ENCODE measurements at regions not wholly inside any gene's neighbourhood (a gene's known extent, or its start where the extent isn't known, plus 50 kb on each side); places are given as distances from the start of the nearest gene placed in this dataset.
A peak's percentile ranks its signal among the peaks of the same experiment; 100 is the strongest.

DNA sequence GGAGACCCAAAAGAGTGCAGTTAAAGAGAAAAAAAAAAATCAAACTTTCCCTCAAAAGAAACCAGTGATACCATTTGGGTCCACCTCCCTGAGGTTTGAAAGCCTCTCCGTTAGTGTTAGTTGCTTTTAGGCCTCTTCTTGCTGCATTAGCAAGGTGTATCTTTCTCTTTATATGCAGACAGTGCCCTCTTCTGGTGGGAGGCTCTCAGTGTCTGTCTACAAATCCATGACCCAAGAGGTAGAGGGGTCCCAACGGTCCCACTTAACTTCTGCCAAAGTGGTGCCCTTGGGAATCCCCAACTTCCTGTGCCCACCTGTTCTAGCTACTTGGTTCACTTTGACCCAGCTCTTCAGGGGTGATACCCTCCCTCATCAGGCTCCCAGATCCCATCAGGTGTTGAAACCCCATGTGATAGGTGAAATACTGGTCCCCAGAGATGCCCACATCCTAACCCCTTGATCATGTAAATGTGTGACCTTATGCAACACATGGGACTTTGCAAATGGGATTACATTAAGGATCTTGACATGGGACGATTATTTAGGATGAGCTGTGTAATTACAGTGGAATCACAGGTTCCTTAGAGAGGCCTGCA is 63.7 kb upstream of the CD99 start:
- peak; percentile 85 for DNase-seq (ENCODE audit: low spot score)
- peaks cover 52% of the 10 kb centered on the region for H3K36me3 ChIP-seq (ENCODE audit: insufficient read depth, low read length)
- TF ChIP-seq, protein P1, sequence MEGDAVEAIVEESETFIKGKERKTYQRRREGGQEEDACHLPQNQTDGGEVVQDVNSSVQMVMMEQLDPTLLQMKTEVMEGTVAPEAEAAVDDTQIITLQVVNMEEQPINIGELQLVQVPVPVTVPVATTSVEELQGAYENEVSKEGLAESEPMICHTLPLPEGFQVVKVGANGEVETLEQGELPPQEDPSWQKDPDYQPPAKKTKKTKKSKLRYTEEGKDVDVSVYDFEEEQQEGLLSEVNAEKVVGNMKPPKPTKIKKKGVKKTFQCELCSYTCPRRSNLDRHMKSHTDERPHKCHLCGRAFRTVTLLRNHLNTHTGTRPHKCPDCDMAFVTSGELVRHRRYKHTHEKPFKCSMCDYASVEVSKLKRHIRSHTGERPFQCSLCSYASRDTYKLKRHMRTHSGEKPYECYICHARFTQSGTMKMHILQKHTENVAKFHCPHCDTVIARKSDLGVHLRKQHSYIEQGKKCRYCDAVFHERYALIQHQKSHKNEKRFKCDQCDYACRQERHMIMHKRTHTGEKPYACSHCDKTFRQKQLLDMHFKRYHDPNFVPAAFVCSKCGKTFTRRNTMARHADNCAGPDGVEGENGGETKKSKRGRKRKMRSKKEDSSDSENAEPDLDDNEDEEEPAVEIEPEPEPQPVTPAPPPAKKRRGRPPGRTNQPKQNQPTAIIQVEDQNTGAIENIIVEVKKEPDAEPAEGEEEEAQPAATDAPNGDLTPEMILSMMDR (conservative IDR thresholded peaks at IDR 0.05; ENCODE audit: low read length) = peak; percentile 96
- no peak for TF ChIP-seq EZH2phosphoT487 (IDR thresholded peaks at IDR 0.05; ENCODE audit: borderline replicate concordance, low read depth, low read length)

DNA sequence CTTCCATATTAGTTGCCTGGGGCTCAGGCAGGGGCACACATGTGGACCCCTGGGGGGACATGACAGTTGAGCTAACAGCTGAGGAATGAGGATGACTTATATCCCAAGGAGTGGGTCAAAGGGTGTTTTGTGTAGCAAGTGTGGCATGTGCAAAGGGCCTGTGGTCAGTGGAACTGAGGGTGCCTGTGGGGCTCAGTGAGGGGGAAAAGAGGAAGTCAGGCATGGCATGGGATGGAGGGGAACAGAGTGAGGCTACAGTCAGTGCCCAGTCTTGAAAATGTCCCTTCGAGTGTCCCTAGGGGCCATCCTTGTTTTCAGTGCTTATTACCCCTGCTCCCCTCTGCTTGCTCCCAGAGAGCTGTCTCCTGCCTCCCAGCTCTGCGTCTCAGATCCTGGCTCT is 64.3 kb upstream of the CD99 start:
- no peak for DNase-seq (ENCODE audit: low spot score)
- Histone ChIP-seq H2AFZ (ENCODE audit: low read length) (0 out of 2 replicates have a peak overlapping the region, but pooled peaks have one; percentile 75), H3K36me3 (ENCODE audit: insufficient read depth, low read length) (peaks cover 54% of the 10 kb centered on the region), H3K27ac (ENCODE audit: low read depth, low read length, poor library complexity, severe bottlenecking) (no peak overlapping the region), H3K9me2 (ENCODE audit: insufficient read depth, low read length) (no peaks in the 10 kb centered on the region), H3K4me1 (ENCODE audit: insufficient read depth, low read length, poor library complexity, severe bottlenecking) (peaks cover 32% of the 10 kb centered on the region), H3K9me3 (ENCODE audit: low read length) (no peaks in the 10 kb centered on the region; the same call in 1 of the 2 replicates), H4K20me1 (ENCODE audit: insufficient read depth, low read length) (no peaks in the 10 kb centered on the region), H3K79me2 (ENCODE audit: insufficient read depth, low read depth, low read length) (no peaks in the 10 kb centered on the region), H3K4me2 (ENCODE audit: low read length) (no peak overlapping the region), H3K4me3 (ENCODE audit: low read depth, low read length, poor library complexity, severe bottlenecking) (no peak overlapping the region)
- POLR2A ChIA-PET = no interaction called here
- intact Hi-C loops (cut with micrococcal nuclease; ENCODE audit: unreplicated experiment) = loop anchor here (1.0 kb wide), 1 partner anchor 974 kb away; no protein-coding TSS in a partner anchor
- BruUV-seq (replicated peaks) = no TSS peak
- no peak for TF ChIP-seq EZH2phosphoT487 (IDR thresholded peaks at IDR 0.05; ENCODE audit: borderline replicate concordance, low read depth, low read length)
- TF ChIP-seq, protein P1 (conservative IDR thresholded peaks at IDR 0.05; ENCODE audit: low read length) = no peak
- CTCF ChIA-PET (ENCODE audit: unreplicated experiment) = no interaction called here

More for the DNA sequence above, 63.7 kb upstream of the CD99 start:
- H3K79me2 ChIP-seq (ENCODE audit: insufficient read depth, low read depth, low read length) = no peaks in the 10 kb centered on the region
- BruUV-seq (replicated peaks) = no TSS peak
- peaks cover 38% of the 10 kb centered on the region for H3K4me1 ChIP-seq (ENCODE audit: insufficient read depth, low read length, poor library complexity, severe bottlenecking)
- H3K27ac ChIP-seq (ENCODE audit: low read depth, low read length, poor library complexity, severe bottlenecking) = peak overlapping the region; percentile 90
- no peaks in the 10 kb centered on the region for H3K9me2 ChIP-seq (ENCODE audit: insufficient read depth, low read length)
- peaks cover 4% of the 10 kb centered on the region; the same call in 1 of the 2 replicates for H3K9me3 ChIP-seq (ENCODE audit: low read length)
- POLR2A ChIA-PET = no interaction called here
- H4K20me1 ChIP-seq (ENCODE audit: insufficient read depth, low read length) = no peaks in the 10 kb centered on the region
- peak overlapping the region; percentile 75; the same call in 1 of the 2 replicates for H2AFZ ChIP-seq (ENCODE audit: low read length)
- H3K4me2 ChIP-seq (ENCODE audit: low read length) = no peak overlapping the region
- intact Hi-C loops (cut with micrococcal nuclease; ENCODE audit: unreplicated experiment) = loop anchor here (1.0 kb wide), 1 partner anchor 975 kb away; no protein-coding TSS in a partner anchor
- H3K4me3 ChIP-seq (ENCODE audit: low read depth, low read length, poor library complexity, severe bottlenecking) = no peak overlapping the region
- CTCF ChIA-PET (ENCODE audit: unreplicated experiment) = no interaction called here

DNA sequence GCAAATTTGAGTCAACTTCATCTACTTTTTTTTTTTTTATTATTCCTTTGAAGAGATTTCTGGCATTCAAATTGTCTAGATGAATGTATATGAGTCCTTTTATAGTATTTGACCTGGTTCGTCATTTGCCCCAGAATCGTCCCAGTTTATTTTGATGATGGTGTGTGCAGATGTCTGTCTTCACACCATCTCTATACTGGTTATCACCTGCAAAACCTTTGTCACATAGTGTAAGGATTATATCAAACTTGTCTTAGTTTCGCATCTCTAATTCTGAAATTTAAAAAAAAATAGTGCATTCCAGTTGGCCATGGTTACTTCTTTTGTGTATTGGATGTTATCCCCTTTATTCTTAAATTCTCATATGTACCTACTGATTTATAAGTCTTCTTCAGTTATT is 70.5 kb upstream of the CD99 start:
- Histone ChIP-seq H3K4me3 (ENCODE audit: low read depth, low read length, poor library complexity, severe bottlenecking) (no peak overlapping the region), H3K79me2 (ENCODE audit: insufficient read depth, low read depth, low read length) (no peaks in the 10 kb centered on the region), H3K9me3 (ENCODE audit: low read length) (no peaks in the 10 kb centered on the region), H4K20me1 (ENCODE audit: insufficient read depth, low read length) (no peaks in the 10 kb centered on the region), H2AFZ (ENCODE audit: low read length) (no peak overlapping the region), H3K36me3 (ENCODE audit: insufficient read depth, low read length) (peaks cover 64% of the 10 kb centered on the region), H3K4me2 (ENCODE audit: low read length) (no peak overlapping the region), H3K27ac (ENCODE audit: low read depth, low read length, poor library complexity, severe bottlenecking) (no peak overlapping the region), H3K9me2 (ENCODE audit: insufficient read depth, low read length) (no peaks in the 10 kb centered on the region), H3K4me1 (ENCODE audit: insufficient read depth, low read length, poor library complexity, severe bottlenecking) (peaks cover 2% of the 10 kb centered on the region)
- TF ChIP-seq, protein P1 (conservative IDR thresholded peaks at IDR 0.05; ENCODE audit: low read length) = no peak
- TF ChIP-seq EZH2phosphoT487 (IDR thresholded peaks at IDR 0.05; ENCODE audit: borderline replicate concordance, low read depth, low read length) = no peak
- no peak for DNase-seq (ENCODE audit: low spot score)
- intact Hi-C loops (cut with micrococcal nuclease; ENCODE audit: unreplicated experiment) = no loop called here
- ChIA-PET POLR2A (no interaction called here), CTCF (ENCODE audit: unreplicated experiment) (no interaction called here)
- BruUV-seq (replicated peaks) = no TSS peak
